CD14-positive monocyte (primary cell): ENCODE measurements at regions not wholly inside any gene's neighbourhood (a gene's known extent, or its start where the extent isn't known, plus 50 kb on each side); places are given as distances from the start of the nearest gene placed in this dataset.
A peak's percentile ranks its signal among the peaks of the same experiment; 100 is the strongest.

Source experiments
- DNase-seq, 3 donors: peaks; one replicate each; pipeline ENCODE4 v3.0.0-alpha.2; 2011 to 2022
- H2AFZ ChIP-seq: 2 replicates; pipeline ENCODE4 v1.6.0; 2012; ENCODE audit warnings: mild to moderate bottlenecking, low read depth, low read length, inconsistent platforms; ENCODE audit not compliant: insufficient read depth, poor library complexity, severe bottlenecking
- H3K27ac ChIP-seq, 2 donors: 1 replicate in 1 of 2; 2 replicates in 1 of 2; pipeline ENCODE4 v1.5.1; 2012 to 2013; ENCODE audit warnings: low read length in 2 of 2, control low read depth in 1 of 2, inconsistent platforms in 1 of 2, low read depth in 1 of 2, mild to moderate bottlenecking in 1 of 2
- H3K27me3 ChIP-seq, 2 donors: one replicate each; pipeline versions ENCODE4 v1.6.0 to v1.6.1; 2011 to 2013; ENCODE audit warnings: low read length in 2 of 2; ENCODE audit not compliant: control insufficient read depth in 2 of 2, insufficient read depth in 2 of 2
- H3K36me3 ChIP-seq, 2 donors: replicated peaks in 1 of 2; 1 replicate in 1 of 2; 2 replicates in 1 of 2; pipeline versions ENCODE4 v1.5.1 to v1.6.1; 2012 to 2013; ENCODE audit warnings: low read length in 2 of 2, control low read depth in 1 of 2, inconsistent platforms in 1 of 2, mild to moderate bottlenecking in 1 of 2; ENCODE audit not compliant: insufficient read depth in 2 of 2, control insufficient read depth in 1 of 2
- H3K4me1 ChIP-seq, 2 donors: 1 replicate in 1 of 2; 2 replicates in 1 of 2; pipeline versions ENCODE4 v1.5.1 to v1.6.1; 2012 to 2013; ENCODE audit warnings: low read length in 2 of 2, control low read depth in 1 of 2, inconsistent platforms in 1 of 2, mild to moderate bottlenecking in 1 of 2, moderate library complexity in 1 of 2; ENCODE audit not compliant: insufficient read depth in 2 of 2, control insufficient read depth in 1 of 2
- H3K4me2 ChIP-seq: replicated peaks from 2 replicates; pipeline ENCODE3; 2012; ENCODE audit warnings: low read length, moderate library complexity, mild to moderate bottlenecking; ENCODE audit not compliant: poor library complexity, severe bottlenecking; ENCODE audit errors: extremely low read depth
- H3K4me3 ChIP-seq, 3 experiments: fragments of 200-600 bp in 1 of 3; sonication (generic) in 1 of 3; replicated peaks in 1 of 3; 1 replicate in 2 of 3; 2 replicates in 1 of 3; pipeline ENCODE4 v1.5.1; 2011 to 2013; ENCODE audit warnings: low read length in 3 of 3, mild to moderate bottlenecking in 3 of 3, control low read depth in 2 of 3, low read depth in 2 of 3, inconsistent platforms in 1 of 3, moderate library complexity in 1 of 3
- H3K79me2 ChIP-seq: 2 replicates; pipeline ENCODE4 v1.6.0; 2012; ENCODE audit warnings: mild to moderate bottlenecking, control low read depth, inconsistent platforms, low read length, moderate library complexity; ENCODE audit not compliant: insufficient read depth
- H3K9ac ChIP-seq: 2 replicates; pipeline ENCODE4 v1.6.0; 2017; ENCODE audit warnings: low read length, mild to moderate bottlenecking; ENCODE audit not compliant: insufficient read depth, poor library complexity, severe bottlenecking
- H3K9me3 ChIP-seq, 2 donors: replicated peaks in 1 of 2; 1 replicate in 1 of 2; 2 replicates in 1 of 2; pipeline versions ENCODE4 v1.5.1 to v1.6.1; 2012 to 2013; ENCODE audit warnings: low read length in 2 of 2, control low read depth in 1 of 2; ENCODE audit not compliant: control insufficient read depth in 1 of 2, insufficient read depth in 1 of 2
- H4K20me1 ChIP-seq: 2 replicates; pipeline ENCODE4 v1.6.0; 2012; ENCODE audit warnings: mild to moderate bottlenecking, low read length, control low read depth, moderate library complexity; ENCODE audit not compliant: insufficient read depth
- H3K27ac Mint-ChIP-seq, 7 donors: one replicate each; pipeline ENCODE4 v1.8.0; 2020; ENCODE audit warnings: mild to moderate bottlenecking in 7 of 7, mixed read lengths in 7 of 7, moderate library complexity in 6 of 7, inconsistent platforms in 2 of 7
- H3K27me3 Mint-ChIP-seq, 3 donors: one replicate each; pipeline ENCODE4 v1.8.0; 2021 to 2022; ENCODE audit warnings: low read depth in 3 of 3, mild to moderate bottlenecking in 3 of 3, mixed read lengths in 3 of 3, moderate library complexity in 3 of 3, inconsistent platforms in 1 of 3
- H3K36me3 Mint-ChIP-seq, 2 donors: one replicate each; pipeline ENCODE4 v1.8.0; 2020; ENCODE audit warnings: mixed read lengths in 2 of 2, inconsistent platforms in 1 of 2, mild to moderate bottlenecking in 1 of 2
- H3K4me1 Mint-ChIP-seq: one replicate; pipeline ENCODE4 v1.8.0; 2020; ENCODE audit warnings: mild to moderate bottlenecking, mixed read lengths
- H3K4me3 Mint-ChIP-seq, 2 donors: one replicate each; pipeline ENCODE4 v1.8.0; 2020; ENCODE audit warnings: mild to moderate bottlenecking in 2 of 2, mixed read lengths in 2 of 2, moderate library complexity in 1 of 2
- H3K9me3 Mint-ChIP-seq, 7 donors: one replicate each; pipeline ENCODE4 v1.8.0; 2020 to 2022; ENCODE audit warnings: mixed read lengths in 7 of 7, mild to moderate bottlenecking in 6 of 7, moderate library complexity in 6 of 7, inconsistent platforms in 2 of 7
- whole genome bisulfite sequencing: methylation state at CpG from one replicate; pipeline ENCODE4 v1.1.5; 2013; ENCODE audit warnings: missing lambda C conversion rate; ENCODE audit not compliant: insufficient coverage; 5-methylcytosine and 5-hydroxymethylcytosine counted together
- intact Hi-C, 2 donors: fragments of 100-400 bp; cut with micrococcal nuclease; formaldehyde crosslinking; loops; one replicate each; pipeline versions ENCODE4 v1.15.0 to v1.15.1; 2023
- TF ChIP-seq, protein P1 (sequence below): fragments of 200-600 bp; IDR thresholded peaks from one replicate; pipeline ENCODE4 v1.8.0; 2022; ENCODE audit warnings: antibody characterized with exemption, mild to moderate bottlenecking

GRCh38 chr11:69352166-69352565 is 58.2 kb downstream of the MYEOV start:
- H3K9me3 Mint-ChIP-seq: peaks cover 8 to 15% (median 11%) of the 10 kb centered on the region in 7 donors
- H3K36me3 Mint-ChIP-seq: no peaks in the 10 kb centered on the region

GRCh38 chr11:69352715-69353319 is 58.9 kb downstream of the MYEOV start:
- Histone ChIP-seq H3K9me3 (peaks cover 7 to 9% of the 10 kb centered on the region in 2 donors), H2AFZ (no peak overlapping the region), H3K79me2 (no peaks in the 10 kb centered on the region), H3K4me1 (no peaks in the 10 kb centered on the region), H3K36me3 (no peaks in the 10 kb centered on the region), H3K4me3 (no peak overlapping the region), H3K27me3 (no peaks in the 10 kb centered on the region), H4K20me1 (no peaks in the 10 kb centered on the region), H3K27ac (no peak overlapping the region), H3K4me2 (no peak overlapping the region), H3K9ac (no peak overlapping the region)
- peak; percentile 15 to 76 (median 34) for DNase-seq
- no peak overlapping the region for H3K4me3 Mint-ChIP-seq
- H3K27me3 Mint-ChIP-seq: peaks cover 3 to 10% (median 5%) of the 10 kb centered on the region in 3 donors
- H3K27ac Mint-ChIP-seq: peak overlapping the region in 1 of 7 donors; percentile 54
- H3K4me1 Mint-ChIP-seq: peaks cover 6% of the 10 kb centered on the region
- TF ChIP-seq, protein P1, sequence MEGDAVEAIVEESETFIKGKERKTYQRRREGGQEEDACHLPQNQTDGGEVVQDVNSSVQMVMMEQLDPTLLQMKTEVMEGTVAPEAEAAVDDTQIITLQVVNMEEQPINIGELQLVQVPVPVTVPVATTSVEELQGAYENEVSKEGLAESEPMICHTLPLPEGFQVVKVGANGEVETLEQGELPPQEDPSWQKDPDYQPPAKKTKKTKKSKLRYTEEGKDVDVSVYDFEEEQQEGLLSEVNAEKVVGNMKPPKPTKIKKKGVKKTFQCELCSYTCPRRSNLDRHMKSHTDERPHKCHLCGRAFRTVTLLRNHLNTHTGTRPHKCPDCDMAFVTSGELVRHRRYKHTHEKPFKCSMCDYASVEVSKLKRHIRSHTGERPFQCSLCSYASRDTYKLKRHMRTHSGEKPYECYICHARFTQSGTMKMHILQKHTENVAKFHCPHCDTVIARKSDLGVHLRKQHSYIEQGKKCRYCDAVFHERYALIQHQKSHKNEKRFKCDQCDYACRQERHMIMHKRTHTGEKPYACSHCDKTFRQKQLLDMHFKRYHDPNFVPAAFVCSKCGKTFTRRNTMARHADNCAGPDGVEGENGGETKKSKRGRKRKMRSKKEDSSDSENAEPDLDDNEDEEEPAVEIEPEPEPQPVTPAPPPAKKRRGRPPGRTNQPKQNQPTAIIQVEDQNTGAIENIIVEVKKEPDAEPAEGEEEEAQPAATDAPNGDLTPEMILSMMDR: no peak
- WGBS: no CpG with 5 or more reads among the region's 2 CpGs
- intact Hi-C loops: no loop called here
- H3K36me3 Mint-ChIP-seq: no peaks in the 10 kb centered on the region
- H3K9me3 Mint-ChIP-seq: peaks cover 8 to 12% (median 9%) of the 10 kb centered on the region in 7 donors

More at GRCh38 chr11:69352166-69352565, 58.2 kb downstream of the MYEOV start:
- peak overlapping the region in 1 of 7 donors; percentile 54 for H3K27ac Mint-ChIP-seq
- Histone ChIP-seq H3K79me2 (no peaks in the 10 kb centered on the region), H3K4me3 (no peak overlapping the region), H3K36me3 (no peaks in the 10 kb centered on the region), H3K4me2 (no peak overlapping the region), H3K27me3 (no peaks in the 10 kb centered on the region), H2AFZ (no peak overlapping the region), H3K9me3 (peaks cover 7 to 9% of the 10 kb centered on the region in 2 donors), H4K20me1 (no peaks in the 10 kb centered on the region), H3K4me1 (no peaks in the 10 kb centered on the region), H3K9ac (no peak overlapping the region), H3K27ac (no peak overlapping the region)
- intact Hi-C loops: no loop called here
- H3K27me3 Mint-ChIP-seq: peaks cover 3 to 10% (median 5%) of the 10 kb centered on the region in 3 donors
- TF ChIP-seq, protein P1: no peak
- H3K4me3 Mint-ChIP-seq: no peak overlapping the region
- WGBS: no CpG with 5 or more reads among the region's 2 CpGs
- peaks cover 6% of the 10 kb centered on the region for H3K4me1 Mint-ChIP-seq
- DNase-seq: no peak
